ENCODE measurements at regions not wholly inside any gene's neighbourhood (a gene's known extent, or its start where the extent isn't known, plus 50 kb on each side); places are given as distances from the start of the nearest gene placed in this dataset.

DNA sequence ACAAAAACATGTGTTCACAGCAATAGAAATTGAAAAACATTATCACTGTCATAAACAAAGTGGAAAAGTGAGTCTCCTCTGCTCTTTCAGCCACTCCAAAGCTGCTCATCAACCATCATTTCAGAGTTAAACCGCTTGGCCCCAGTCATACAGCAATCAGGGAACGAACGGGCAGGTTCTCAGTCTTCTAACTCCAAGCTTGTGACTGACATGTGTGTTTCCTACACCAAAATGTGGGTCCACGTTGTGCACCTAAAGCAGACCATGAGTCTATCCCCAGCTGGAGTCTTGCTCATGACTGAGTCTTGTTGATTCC is 582.6 kb upstream of the ID2 start:
- Histone ChIP-seq H4K20me1 (ENCODE audit: insufficient read depth, low read length, poor library complexity, severe bottlenecking) (no peaks in the 10 kb centered on the region), H3K9ac (ENCODE audit: low read depth, low read length, poor library complexity, severe bottlenecking) (no peak overlapping the region), H3K4me1 (ENCODE audit: insufficient read depth, low read length, poor library complexity, severe bottlenecking) (no peaks in the 10 kb centered on the region), H3K4me2 (ENCODE audit: low read depth, low read length, poor library complexity, severe bottlenecking) (no peak overlapping the region), H3K79me2 (ENCODE audit: insufficient read depth, low read length) (no peaks in the 10 kb centered on the region), H3K27me3 (ENCODE audit: insufficient read depth, low read length, poor library complexity, severe bottlenecking) (no peaks in the 10 kb centered on the region), H3K4me3 (ENCODE audit: low read length, poor library complexity, severe bottlenecking) (no peak overlapping the region), H2AFZ (ENCODE audit: low read length) (no peak overlapping the region), H3F3A (ENCODE audit: low read depth) (no peaks in the 10 kb centered on the region), H3K9me3 (ENCODE audit: insufficient read depth, low read depth, low read length) (no peaks in the 10 kb centered on the region), H3K36me3 (ENCODE audit: insufficient read depth, low read length) (no peaks in the 10 kb centered on the region), H3K9me2 (replicated peaks; ENCODE audit: low read depth, low read length) (no peaks in the 10 kb centered on the region)
- no peak for TF ChIP-seq EZH2phosphoT487 (IDR thresholded peaks at IDR 0.05; ENCODE audit: borderline replicate concordance)
- TF ChIP-seq, protein P1, sequence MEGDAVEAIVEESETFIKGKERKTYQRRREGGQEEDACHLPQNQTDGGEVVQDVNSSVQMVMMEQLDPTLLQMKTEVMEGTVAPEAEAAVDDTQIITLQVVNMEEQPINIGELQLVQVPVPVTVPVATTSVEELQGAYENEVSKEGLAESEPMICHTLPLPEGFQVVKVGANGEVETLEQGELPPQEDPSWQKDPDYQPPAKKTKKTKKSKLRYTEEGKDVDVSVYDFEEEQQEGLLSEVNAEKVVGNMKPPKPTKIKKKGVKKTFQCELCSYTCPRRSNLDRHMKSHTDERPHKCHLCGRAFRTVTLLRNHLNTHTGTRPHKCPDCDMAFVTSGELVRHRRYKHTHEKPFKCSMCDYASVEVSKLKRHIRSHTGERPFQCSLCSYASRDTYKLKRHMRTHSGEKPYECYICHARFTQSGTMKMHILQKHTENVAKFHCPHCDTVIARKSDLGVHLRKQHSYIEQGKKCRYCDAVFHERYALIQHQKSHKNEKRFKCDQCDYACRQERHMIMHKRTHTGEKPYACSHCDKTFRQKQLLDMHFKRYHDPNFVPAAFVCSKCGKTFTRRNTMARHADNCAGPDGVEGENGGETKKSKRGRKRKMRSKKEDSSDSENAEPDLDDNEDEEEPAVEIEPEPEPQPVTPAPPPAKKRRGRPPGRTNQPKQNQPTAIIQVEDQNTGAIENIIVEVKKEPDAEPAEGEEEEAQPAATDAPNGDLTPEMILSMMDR (conservative IDR thresholded peaks at IDR 0.05; ENCODE audit: low read length) = no peak

DNA sequence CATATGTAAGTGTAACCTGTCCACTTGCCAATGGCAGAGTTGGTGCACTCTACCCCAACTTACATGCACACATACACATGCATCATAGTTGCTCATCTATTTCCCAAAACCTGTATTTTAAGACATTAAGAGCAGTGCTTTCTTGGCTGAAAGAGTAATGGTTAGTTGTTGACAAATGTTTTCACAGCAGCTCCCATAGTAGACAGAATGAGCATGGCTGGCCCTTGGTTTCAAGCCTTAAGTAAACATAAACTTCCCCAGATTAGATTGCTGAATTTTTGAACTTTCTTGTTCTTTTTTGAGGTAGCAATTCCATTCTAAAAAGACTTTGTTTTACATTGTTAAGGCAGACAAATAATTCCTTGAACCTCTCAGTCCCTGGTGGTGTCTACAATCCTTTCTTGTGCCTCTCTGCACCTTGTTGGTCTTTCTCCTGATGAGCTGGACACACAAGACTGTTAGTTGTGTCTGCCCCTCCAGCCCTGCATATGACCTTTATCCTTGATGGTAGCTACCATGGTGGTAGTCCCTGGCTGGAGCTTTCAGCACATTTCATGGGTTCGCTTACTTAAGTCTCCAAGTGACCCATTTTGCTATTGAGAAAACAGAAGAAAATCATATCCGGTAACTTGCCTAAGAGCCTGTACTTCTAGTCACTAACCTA is 580.1 kb upstream of the ID2 start:
- Histone ChIP-seq H3K9me3 (ENCODE audit: insufficient read depth, low read depth, low read length) (no peaks in the 10 kb centered on the region), H3K79me2 (ENCODE audit: insufficient read depth, low read length) (no peaks in the 10 kb centered on the region), H4K20me1 (ENCODE audit: insufficient read depth, low read length, poor library complexity, severe bottlenecking) (no peaks in the 10 kb centered on the region), H3K4me2 (ENCODE audit: low read depth, low read length, poor library complexity, severe bottlenecking) (no peak overlapping the region), H3K9me2 (replicated peaks; ENCODE audit: low read depth, low read length) (no peaks in the 10 kb centered on the region), H2AFZ (ENCODE audit: low read length) (no peak overlapping the region), H3K4me1 (ENCODE audit: insufficient read depth, low read length, poor library complexity, severe bottlenecking) (no peaks in the 10 kb centered on the region), H3K27me3 (ENCODE audit: insufficient read depth, low read length, poor library complexity, severe bottlenecking) (no peaks in the 10 kb centered on the region), H3K36me3 (ENCODE audit: insufficient read depth, low read length) (no peaks in the 10 kb centered on the region), H3F3A (ENCODE audit: low read depth) (no peaks in the 10 kb centered on the region), H3K4me3 (ENCODE audit: low read length, poor library complexity, severe bottlenecking) (no peak overlapping the region), H3K9ac (ENCODE audit: low read depth, low read length, poor library complexity, severe bottlenecking) (no peak overlapping the region)
- TF ChIP-seq EZH2phosphoT487 (IDR thresholded peaks at IDR 0.05; ENCODE audit: borderline replicate concordance) = no peak
- TF ChIP-seq, protein P1 (conservative IDR thresholded peaks at IDR 0.05; ENCODE audit: low read length) = no peak

DNA sequence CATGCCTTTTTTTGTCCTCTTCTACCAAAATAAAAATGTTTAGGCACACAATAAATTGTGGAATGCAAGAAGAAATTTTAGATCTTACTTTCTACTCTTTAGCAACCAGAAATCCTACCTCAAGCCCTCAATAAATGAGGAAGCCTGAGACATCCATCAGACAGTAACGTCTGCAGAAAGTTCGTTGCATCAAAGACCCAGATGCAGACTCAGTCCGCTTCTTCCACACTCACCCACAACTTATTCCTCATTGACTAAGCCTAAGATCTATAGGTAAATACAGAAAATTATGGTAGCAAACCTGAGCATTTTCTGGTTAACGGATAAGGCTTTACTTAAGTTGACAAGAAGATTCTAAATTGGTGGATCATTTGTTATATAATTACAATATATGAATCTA is 579.4 kb upstream of the ID2 start:
- Histone ChIP-seq H3K27me3 (ENCODE audit: insufficient read depth, low read length, poor library complexity, severe bottlenecking) (no peaks in the 10 kb centered on the region), H3K4me3 (ENCODE audit: low read length, poor library complexity, severe bottlenecking) (no peak overlapping the region), H3K79me2 (ENCODE audit: insufficient read depth, low read length) (no peaks in the 10 kb centered on the region), H3F3A (ENCODE audit: low read depth) (no peaks in the 10 kb centered on the region), H4K20me1 (ENCODE audit: insufficient read depth, low read length, poor library complexity, severe bottlenecking) (no peaks in the 10 kb centered on the region), H3K4me1 (ENCODE audit: insufficient read depth, low read length, poor library complexity, severe bottlenecking) (peaks cover 3% of the 10 kb centered on the region), H3K4me2 (ENCODE audit: low read depth, low read length, poor library complexity, severe bottlenecking) (no peak overlapping the region), H3K9me2 (replicated peaks; ENCODE audit: low read depth, low read length) (no peaks in the 10 kb centered on the region), H2AFZ (ENCODE audit: low read length) (no peak overlapping the region), H3K9me3 (ENCODE audit: insufficient read depth, low read depth, low read length) (no peaks in the 10 kb centered on the region), H3K9ac (ENCODE audit: low read depth, low read length, poor library complexity, severe bottlenecking) (no peak overlapping the region), H3K36me3 (ENCODE audit: insufficient read depth, low read length) (no peaks in the 10 kb centered on the region)
- no peak for TF ChIP-seq EZH2phosphoT487 (IDR thresholded peaks at IDR 0.05; ENCODE audit: borderline replicate concordance)
- TF ChIP-seq, protein P1 (conservative IDR thresholded peaks at IDR 0.05; ENCODE audit: low read length) = no peak

All from Loucy (cell line).